Activated CD8-positive, alpha-beta T cell treated with anti-CD3 and anti-CD28 coated beads for 36 hours (primary cell): ENCODE measurements at regions not wholly inside any gene's neighbourhood (a gene's known extent, or its start where the extent isn't known, plus 50 kb on each side); places are given as distances from the start of the nearest gene placed in this dataset.

Experiments used
- ATAC-seq: fragments of 200-7000 bp; cut with Tn5 transposase; one replicate; pipeline ENCODE4 v1.10.0; 2021; ENCODE audit warnings: mild to moderate bottlenecking, moderate library complexity
- CTCF ChIA-PET: fragments of 350-600 bp; sonication (Branson Sonifier 250); formaldehyde crosslinking; loops from one replicate; lab custom pipeline; 2021; ENCODE audit warnings: antibody characterized with exemption; lab: Charles Lee
- POLR2A ChIA-PET: fragments of 350-600 bp; sonication (Branson Sonifier 250); formaldehyde crosslinking; loops from one replicate; lab custom pipeline; 2021; ENCODE audit warnings: antibody characterized with exemption; lab: Charles Lee
- DNase-seq: peaks from one replicate; pipeline ENCODE4 v3.0.0-alpha.2; 2020
- H3K27ac Mint-ChIP-seq: one replicate; pipeline ENCODE4 v1.8.0; 2021; ENCODE audit warnings: mild to moderate bottlenecking, mixed read lengths
- H3K27me3 Mint-ChIP-seq: one replicate; pipeline ENCODE4 v1.8.0; 2021; ENCODE audit warnings: mixed read lengths
- H3K36me3 Mint-ChIP-seq: one replicate; pipeline ENCODE4 v1.8.0; 2021; ENCODE audit warnings: low read depth, mixed read lengths
- H3K4me1 Mint-ChIP-seq: one replicate; pipeline ENCODE4 v1.8.0; 2021; ENCODE audit warnings: low read depth, mixed read lengths
- H3K4me3 Mint-ChIP-seq: one replicate; pipeline ENCODE4 v1.8.0; 2021; ENCODE audit warnings: mild to moderate bottlenecking, moderate library complexity, mixed read lengths
- H3K9me3 Mint-ChIP-seq: one replicate; pipeline ENCODE4 v1.8.0; 2021; ENCODE audit warnings: mixed read lengths
- CTCF ChIP-seq: fragments of 200-600 bp; IDR thresholded peaks from one replicate; pipeline ENCODE4 v1.8.0; 2022; ENCODE audit warnings: antibody characterized with exemption, mild to moderate bottlenecking
- intact Hi-C: fragments of 100-400 bp; cut with micrococcal nuclease; formaldehyde crosslinking; loops from one replicate; pipeline ENCODE4 v1.10.0; 2022

DNA sequence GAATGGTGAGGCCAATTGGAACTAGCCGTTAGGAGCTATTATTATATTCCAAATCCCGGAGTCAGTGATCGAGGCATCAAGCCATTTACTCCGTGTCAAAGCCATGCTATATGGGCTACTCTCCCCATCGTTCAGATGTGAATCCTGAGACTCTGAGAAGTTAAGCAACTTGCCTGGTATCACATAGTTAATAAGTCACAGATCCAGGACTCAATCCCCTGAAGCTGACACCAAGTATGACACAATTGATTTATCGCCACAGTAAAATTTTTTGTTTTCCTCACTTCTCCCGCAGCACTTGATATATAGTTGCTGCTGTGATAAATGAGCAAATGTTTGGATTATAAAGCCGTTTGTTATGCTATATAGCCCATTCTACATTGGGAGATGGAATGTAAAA is 50.8 kb upstream of the TSHZ2 start:
- Mint-ChIP-seq H3K36me3 (no peaks in the 10 kb centered on the region), H3K9me3 (no peaks in the 10 kb centered on the region), H3K27ac (no peak overlapping the region), H3K4me3 (no peak overlapping the region), H3K27me3 (peaks cover 6% of the 10 kb centered on the region), H3K4me1 (peaks cover 2% of the 10 kb centered on the region)
- intact Hi-C loops: no loop called here
- ChIA-PET POLR2A (no interaction called here), CTCF (no interaction called here)
- DNase-seq (no peak), ATAC-seq (no peak)
- no peak for TF ChIP-seq CTCF

DNA sequence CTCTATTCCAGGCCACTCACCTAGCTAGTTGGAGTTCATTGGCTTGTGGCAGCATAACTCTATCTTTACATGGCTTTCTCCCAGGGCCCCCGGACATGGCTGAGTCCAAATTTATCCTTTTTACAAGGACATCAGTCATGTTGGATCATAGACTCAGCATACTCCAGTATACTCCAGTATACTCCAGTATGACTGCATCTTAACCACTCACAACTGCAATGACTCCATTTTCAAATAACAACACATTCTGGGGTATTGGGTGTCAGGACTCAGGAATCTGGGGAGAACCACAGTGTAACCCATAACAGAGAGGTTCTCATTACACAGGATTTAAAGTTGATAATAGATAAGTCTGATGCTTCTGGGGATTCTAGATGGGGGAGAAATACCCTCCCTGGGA is 53.8 kb upstream of the TSHZ2 start:
- Mint-ChIP-seq H3K36me3 (no peaks in the 10 kb centered on the region), H3K9me3 (peaks cover 6% of the 10 kb centered on the region), H3K27me3 (peaks cover 5% of the 10 kb centered on the region), H3K4me3 (no peak overlapping the region), H3K27ac (no peak overlapping the region), H3K4me1 (peaks cover under 1% of the 10 kb centered on the region)
- CTCF ChIA-PET: interaction anchor here (1.0 kb wide), 1 partner anchor 17 kb away, joined by 3 read pairs; no protein-coding TSS in a partner anchor
- no peak for DNase-seq
- intact Hi-C loops: no loop called here
- no peak for TF ChIP-seq CTCF
- no peak for ATAC-seq
- POLR2A ChIA-PET: no interaction called here

DNA sequence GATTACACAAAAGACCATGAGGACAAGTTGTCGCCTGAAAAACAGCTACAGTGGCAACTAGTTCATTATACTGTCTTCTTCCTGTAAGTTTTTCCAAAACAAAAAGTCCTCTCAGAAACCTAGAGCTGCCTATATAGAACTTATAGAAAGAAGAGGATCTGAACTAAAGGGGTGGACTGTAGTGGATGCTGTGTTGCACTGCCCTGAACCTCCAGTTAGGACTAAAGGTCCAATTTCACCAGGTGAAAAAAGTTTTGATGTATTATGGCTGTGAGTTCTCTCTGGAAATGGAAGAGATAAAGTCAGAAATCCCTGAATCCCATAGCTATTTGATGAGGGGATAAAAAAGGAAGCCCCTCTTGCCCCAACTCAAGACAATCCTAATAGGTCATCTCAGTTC is 56.6 kb upstream of the TSHZ2 start:
- H3K9me3 Mint-ChIP-seq: peaks cover 6% of the 10 kb centered on the region
- ChIA-PET POLR2A (no interaction called here), CTCF (no interaction called here)
- DNase-seq (no peak), ATAC-seq (no peak)
- no peaks in the 10 kb centered on the region for H3K4me1 Mint-ChIP-seq
- no peak overlapping the region for H3K27ac Mint-ChIP-seq
- H3K27me3 Mint-ChIP-seq: no peaks in the 10 kb centered on the region
- intact Hi-C loops: no loop called here
- no peak for TF ChIP-seq CTCF
- H3K36me3 Mint-ChIP-seq: no peaks in the 10 kb centered on the region
- no peak overlapping the region for H3K4me3 Mint-ChIP-seq

- Mint-ChIP-seq H3K27ac (no peak overlapping the region), H3K4me3 (no peak overlapping the region), H3K4me1 (no peaks in the 10 kb centered on the region), H3K36me3 (no peaks in the 10 kb centered on the region), H3K9me3 (peaks cover 6% of the 10 kb centered on the region), H3K27me3 (peaks cover 1% of the 10 kb centered on the region)
- no peak for TF ChIP-seq CTCF
- DNase-seq (no peak), ATAC-seq (no peak)
- intact Hi-C loops: no loop called here
- POLR2A ChIA-PET: no interaction called here
- CTCF ChIA-PET: no interaction called here
Measured at GRCh38 chr20:52914870-52915269, 57.3 kb upstream of the TSHZ2 start.

- no peaks in the 10 kb centered on the region for H3K4me1 Mint-ChIP-seq
- peaks cover 1% of the 10 kb centered on the region for H3K27me3 Mint-ChIP-seq
- POLR2A ChIA-PET: no interaction called here
- intact Hi-C loops: no loop called here
- CTCF ChIA-PET: no interaction called here
- no peak for DNase-seq
- no peaks in the 10 kb centered on the region for H3K36me3 Mint-ChIP-seq
- no peak overlapping the region for H3K4me3 Mint-ChIP-seq
- peaks cover 6% of the 10 kb centered on the region for H3K9me3 Mint-ChIP-seq
- no peak for ATAC-seq
- no peak overlapping the region for H3K27ac Mint-ChIP-seq
- no peak for TF ChIP-seq CTCF
Measured at GRCh38 chr20:52913650-52914387, 58.3 kb upstream of the TSHZ2 start.
